CD14-positive monocyte (primary cell): ENCODE measurements at regions not wholly inside any gene's neighbourhood (a gene's known extent, or its start where the extent isn't known, plus 50 kb on each side); places are given as distances from the start of the nearest gene placed in this dataset.

Experiments used
- DNase-seq, 3 donors: peaks; one replicate each; pipeline ENCODE4 v3.0.0-alpha.2; 2011 to 2022
- H2AFZ ChIP-seq: 2 replicates; pipeline ENCODE4 v1.6.0; 2012; ENCODE audit warnings: mild to moderate bottlenecking, low read depth, low read length, inconsistent platforms; ENCODE audit not compliant: insufficient read depth, poor library complexity, severe bottlenecking
- H3K27ac ChIP-seq, 2 donors: 1 replicate in 1 of 2; 2 replicates in 1 of 2; pipeline ENCODE4 v1.5.1; 2012 to 2013; ENCODE audit warnings: low read length in 2 of 2, control low read depth in 1 of 2, inconsistent platforms in 1 of 2, low read depth in 1 of 2, mild to moderate bottlenecking in 1 of 2
- H3K27me3 ChIP-seq, 2 donors: one replicate each; pipeline versions ENCODE4 v1.6.0 to v1.6.1; 2011 to 2013; ENCODE audit warnings: low read length in 2 of 2; ENCODE audit not compliant: control insufficient read depth in 2 of 2, insufficient read depth in 2 of 2
- H3K36me3 ChIP-seq, 2 donors: replicated peaks in 1 of 2; 1 replicate in 1 of 2; 2 replicates in 1 of 2; pipeline versions ENCODE4 v1.5.1 to v1.6.1; 2012 to 2013; ENCODE audit warnings: low read length in 2 of 2, control low read depth in 1 of 2, inconsistent platforms in 1 of 2, mild to moderate bottlenecking in 1 of 2; ENCODE audit not compliant: insufficient read depth in 2 of 2, control insufficient read depth in 1 of 2
- H3K4me1 ChIP-seq, 2 donors: 1 replicate in 1 of 2; 2 replicates in 1 of 2; pipeline versions ENCODE4 v1.5.1 to v1.6.1; 2012 to 2013; ENCODE audit warnings: low read length in 2 of 2, control low read depth in 1 of 2, inconsistent platforms in 1 of 2, mild to moderate bottlenecking in 1 of 2, moderate library complexity in 1 of 2; ENCODE audit not compliant: insufficient read depth in 2 of 2, control insufficient read depth in 1 of 2
- H3K4me2 ChIP-seq: replicated peaks from 2 replicates; pipeline ENCODE3; 2012; ENCODE audit warnings: low read length, moderate library complexity, mild to moderate bottlenecking; ENCODE audit not compliant: poor library complexity, severe bottlenecking; ENCODE audit errors: extremely low read depth
- H3K4me3 ChIP-seq, 3 experiments: fragments of 200-600 bp in 1 of 3; sonication (generic) in 1 of 3; replicated peaks in 1 of 3; 1 replicate in 2 of 3; 2 replicates in 1 of 3; pipeline ENCODE4 v1.5.1; 2011 to 2013; ENCODE audit warnings: low read length in 3 of 3, mild to moderate bottlenecking in 3 of 3, control low read depth in 2 of 3, low read depth in 2 of 3, inconsistent platforms in 1 of 3, moderate library complexity in 1 of 3
- H3K79me2 ChIP-seq: 2 replicates; pipeline ENCODE4 v1.6.0; 2012; ENCODE audit warnings: mild to moderate bottlenecking, control low read depth, inconsistent platforms, low read length, moderate library complexity; ENCODE audit not compliant: insufficient read depth
- H3K9ac ChIP-seq: 2 replicates; pipeline ENCODE4 v1.6.0; 2017; ENCODE audit warnings: low read length, mild to moderate bottlenecking; ENCODE audit not compliant: insufficient read depth, poor library complexity, severe bottlenecking
- H3K9me3 ChIP-seq, 2 donors: replicated peaks in 1 of 2; 1 replicate in 1 of 2; 2 replicates in 1 of 2; pipeline versions ENCODE4 v1.5.1 to v1.6.1; 2012 to 2013; ENCODE audit warnings: low read length in 2 of 2, control low read depth in 1 of 2; ENCODE audit not compliant: control insufficient read depth in 1 of 2, insufficient read depth in 1 of 2
- H4K20me1 ChIP-seq: 2 replicates; pipeline ENCODE4 v1.6.0; 2012; ENCODE audit warnings: mild to moderate bottlenecking, low read length, control low read depth, moderate library complexity; ENCODE audit not compliant: insufficient read depth
- H3K27ac Mint-ChIP-seq, 7 donors: one replicate each; pipeline ENCODE4 v1.8.0; 2020; ENCODE audit warnings: mild to moderate bottlenecking in 7 of 7, mixed read lengths in 7 of 7, moderate library complexity in 6 of 7, inconsistent platforms in 2 of 7
- H3K27me3 Mint-ChIP-seq, 3 donors: one replicate each; pipeline ENCODE4 v1.8.0; 2021 to 2022; ENCODE audit warnings: low read depth in 3 of 3, mild to moderate bottlenecking in 3 of 3, mixed read lengths in 3 of 3, moderate library complexity in 3 of 3, inconsistent platforms in 1 of 3
- H3K36me3 Mint-ChIP-seq, 2 donors: one replicate each; pipeline ENCODE4 v1.8.0; 2020; ENCODE audit warnings: mixed read lengths in 2 of 2, inconsistent platforms in 1 of 2, mild to moderate bottlenecking in 1 of 2
- H3K4me1 Mint-ChIP-seq: one replicate; pipeline ENCODE4 v1.8.0; 2020; ENCODE audit warnings: mild to moderate bottlenecking, mixed read lengths
- H3K4me3 Mint-ChIP-seq, 2 donors: one replicate each; pipeline ENCODE4 v1.8.0; 2020; ENCODE audit warnings: mild to moderate bottlenecking in 2 of 2, mixed read lengths in 2 of 2, moderate library complexity in 1 of 2
- H3K9me3 Mint-ChIP-seq, 7 donors: one replicate each; pipeline ENCODE4 v1.8.0; 2020 to 2022; ENCODE audit warnings: mixed read lengths in 7 of 7, mild to moderate bottlenecking in 6 of 7, moderate library complexity in 6 of 7, inconsistent platforms in 2 of 7
- CTCF ChIP-seq: fragments of 200-600 bp; IDR thresholded peaks from one replicate; pipeline ENCODE4 v1.8.0; 2022; ENCODE audit warnings: antibody characterized with exemption, mild to moderate bottlenecking
- WGBS: methylation state at CpG from one replicate; pipeline ENCODE4 v1.1.5; 2013; ENCODE audit warnings: missing lambda C conversion rate; ENCODE audit not compliant: insufficient coverage; 5-methylcytosine and 5-hydroxymethylcytosine counted together
- intact Hi-C, 2 donors: fragments of 100-400 bp; cut with micrococcal nuclease; formaldehyde crosslinking; loops; one replicate each; pipeline versions ENCODE4 v1.15.0 to v1.15.1; 2023

- H3K27me3 Mint-ChIP-seq, result peaks cover 0 to 12% (median 5%) of the 10 kb centered on the region in 3 donors
- H3K9me3 ChIP-seq, result no peaks in the 10 kb centered on the region
- no peaks in the 10 kb centered on the region for H3K79me2 ChIP-seq
- no peak for TF ChIP-seq CTCF
- H3K36me3 Mint-ChIP-seq, result no peaks in the 10 kb centered on the region
- no peak overlapping the region for H3K4me3 Mint-ChIP-seq
- H4K20me1 ChIP-seq, result no peaks in the 10 kb centered on the region
- no peaks in the 10 kb centered on the region for H3K36me3 ChIP-seq
- no peak overlapping the region for H3K9ac ChIP-seq
- peaks cover 16 to 19% of the 10 kb centered on the region in 2 donors for H3K4me1 ChIP-seq
- WGBS, result 100% methylated on average over 3 of the region's 6 CpGs
- DNase-seq, result no peak
- no peak overlapping the region for H3K4me2 ChIP-seq
- H3K9me3 Mint-ChIP-seq, result peaks cover 0 to 5% (median 2%) of the 10 kb centered on the region in 7 donors
- intact Hi-C loops, result no loop called here
- H3K27ac Mint-ChIP-seq, result no peak overlapping the region
- no peak overlapping the region for H3K4me3 ChIP-seq
- peaks cover 22% of the 10 kb centered on the region for H3K4me1 Mint-ChIP-seq
- H3K27ac ChIP-seq, result no peak overlapping the region
- no peak overlapping the region for H2AFZ ChIP-seq
- H3K27me3 ChIP-seq, result no peaks in the 10 kb centered on the region
These were observed 72.3 kb upstream of the RAD23B start for GRCh38 chr9:107210775-107211174.

GRCh38 chr9:107211284-107211923 is 71.7 kb upstream of the RAD23B start:
- intact Hi-C loops, result no loop called here
- H3K4me3 Mint-ChIP-seq, result no peak overlapping the region
- Histone ChIP-seq H3K9ac (no peak overlapping the region), H3K4me3 (no peak overlapping the region), H2AFZ (no peak overlapping the region), H3K79me2 (no peaks in the 10 kb centered on the region), H3K9me3 (no peaks in the 10 kb centered on the region), H3K4me1 (peaks cover 16 to 25% of the 10 kb centered on the region in 2 donors), H3K36me3 (no peaks in the 10 kb centered on the region), H3K27me3 (no peaks in the 10 kb centered on the region), H3K4me2 (no peak overlapping the region), H3K27ac (no peak overlapping the region), H4K20me1 (no peaks in the 10 kb centered on the region)
- no peaks in the 10 kb centered on the region for H3K36me3 Mint-ChIP-seq
- DNase-seq, result no peak
- no peak overlapping the region for H3K27ac Mint-ChIP-seq
- peaks cover 0 to 6% (median 2%) of the 10 kb centered on the region in 7 donors for H3K9me3 Mint-ChIP-seq
- WGBS, result 66% methylated on average over 2 of the region's 9 CpGs
- peaks cover 0 to 9% (median 2%) of the 10 kb centered on the region in 3 donors for H3K27me3 Mint-ChIP-seq
- H3K4me1 Mint-ChIP-seq, result peaks cover 28% of the 10 kb centered on the region
- no peak for TF ChIP-seq CTCF
